ENCODE measurements at regions not wholly inside any gene's neighbourhood (a gene's known extent, or its start where the extent isn't known, plus 50 kb on each side); places are given as distances from the start of the nearest gene placed in this dataset.

- no peak for DNase-seq
These were observed 292.3 kb upstream of the SPRY2 start for GRCh38 chr13:80633251-80633650.

- no peak for DNase-seq
These were observed 289.8 kb upstream of the SPRY2 start for GRCh38 chr13:80630685-80631121.

GRCh38 chr13:80618781-80619180 lies 277.9 kb upstream of the SPRY2 start:
- DNase-seq: no peak

- DNase-seq: no peak
These were observed 271.9 kb upstream of the SPRY2 start for GRCh38 chr13:80612804-80613203.

- DNase-seq: no peak
These were observed 270.4 kb upstream of the SPRY2 start for GRCh38 chr13:80611310-80611709.

GRCh38 chr13:80605716-80606115 lies 264.8 kb upstream of the SPRY2 start:
- no peak for DNase-seq

- no peak for DNase-seq
These were observed 264.1 kb upstream of the SPRY2 start for GRCh38 chr13:80605011-80605410.

GRCh38 chr13:80604098-80604497 lies 263.2 kb upstream of the SPRY2 start:
- DNase-seq: no peak

GRCh38 chr13:80603351-80603750 lies 262.4 kb upstream of the SPRY2 start:
- DNase-seq: no peak

GRCh38 chr13:80599765-80600164 lies 258.8 kb upstream of the SPRY2 start:
- no peak for DNase-seq

GRCh38 chr13:80598189-80598588 lies 257.3 kb upstream of the SPRY2 start:
- no peak for DNase-seq

GRCh38 chr13:80591976-80592740 lies 251.2 kb upstream of the SPRY2 start:
- no peak for DNase-seq

- DNase-seq: no peak
These were observed 249.6 kb upstream of the SPRY2 start for GRCh38 chr13:80590551-80590950.

GRCh38 chr13:80586356-80586755 lies 245.4 kb upstream of the SPRY2 start:
- no peak for DNase-seq

- no peak for DNase-seq
These were observed 244.6 kb upstream of the SPRY2 start for GRCh38 chr13:80585531-80585930.

- DNase-seq: no peak
These were observed 243.9 kb upstream of the SPRY2 start for GRCh38 chr13:80584785-80585184.

GRCh38 chr13:80584306-80584705 lies 243.4 kb upstream of the SPRY2 start:
- no peak for DNase-seq

GRCh38 chr13:80577926-80578670 lies 237.2 kb upstream of the SPRY2 start:
- DNase-seq: no peak

GRCh38 chr13:80577285-80577684 lies 236.4 kb upstream of the SPRY2 start:
- no peak for DNase-seq

GRCh38 chr13:80574113-80574850 lies 233.4 kb upstream of the SPRY2 start:
- DNase-seq: no peak

- DNase-seq: peak in 1 of 56 donors; percentile 1
These were observed 232.0 kb upstream of the SPRY2 start for GRCh38 chr13:80572923-80573316.

GRCh38 chr13:80572308-80572922 lies 231.5 kb upstream of the SPRY2 start:
- no peak for DNase-seq
